H9 (cell line): ENCODE measurements at regions not wholly inside any gene's neighbourhood (a gene's known extent, or its start where the extent isn't known, plus 50 kb on each side); places are given as distances from the start of the nearest gene placed in this dataset.

Experiments
- DNase-seq: peaks from one replicate; pipeline ENCODE4 v3.0.0-alpha.2; 2017
- H2AFZ ChIP-seq: one replicate; pipeline ENCODE4 v1.6.1; 2013; ENCODE audit warnings: mild to moderate bottlenecking, low read length, control low read depth, moderate library complexity
- H2AK5ac ChIP-seq: 2 replicates; pipeline ENCODE4 v1.6.1; 2013; ENCODE audit warnings: low read length, control low read depth, mixed read lengths; ENCODE audit not compliant: insufficient read length
- H2BK120ac ChIP-seq: one replicate; pipeline ENCODE4 v1.6.1; 2013; ENCODE audit warnings: low read depth, mild to moderate bottlenecking, low read length, control low read depth, inconsistent platforms; ENCODE audit not compliant: poor library complexity, severe bottlenecking
- H2BK12ac ChIP-seq: 2 replicates; pipeline ENCODE4 v1.6.1; 2013; ENCODE audit warnings: low read length, control low read depth, mixed read lengths, low read depth; ENCODE audit not compliant: insufficient read length
- H2BK15ac ChIP-seq: 2 replicates; pipeline ENCODE4 v1.6.1; 2013; ENCODE audit warnings: low read depth, low read length, control low read depth
- H2BK20ac ChIP-seq: one replicate; pipeline ENCODE4 v1.6.1; 2013; ENCODE audit warnings: low read depth, mild to moderate bottlenecking, low read length, control low read depth, inconsistent platforms; ENCODE audit not compliant: poor library complexity, severe bottlenecking
- H2BK5ac ChIP-seq: 2 replicates; pipeline ENCODE4 v1.6.1; 2013; ENCODE audit warnings: low read length, control low read depth, mixed read lengths; ENCODE audit not compliant: insufficient read length
- H3K14ac ChIP-seq: 2 replicates; pipeline ENCODE4 v1.6.1; 2013; ENCODE audit warnings: low read length, control low read depth; ENCODE audit not compliant: insufficient read depth
- H3K18ac ChIP-seq: 2 replicates; pipeline ENCODE4 v1.6.1; 2013; ENCODE audit warnings: low read depth, mild to moderate bottlenecking, mixed read lengths, low read length, control low read depth; ENCODE audit not compliant: insufficient read length
- H3K23ac ChIP-seq: 2 replicates; pipeline ENCODE4 v1.6.1; 2013; ENCODE audit warnings: low read length, control low read depth, mixed read lengths, low read depth; ENCODE audit not compliant: insufficient read length
- H3K23me2 ChIP-seq: 2 replicates; pipeline ENCODE4 v1.6.1; 2013; ENCODE audit warnings: low read depth, mild to moderate bottlenecking, mixed read lengths, low read length, control low read depth; ENCODE audit not compliant: insufficient read length, poor library complexity, severe bottlenecking
- H3K27ac ChIP-seq: 2 replicates; pipeline ENCODE4 v1.5.1; 2013; ENCODE audit warnings: low read length, control low read depth, mixed read lengths, low read depth; ENCODE audit not compliant: insufficient read length
- H3K27me3 ChIP-seq: 2 replicates; pipeline ENCODE4 v1.6.1; 2013; ENCODE audit warnings: low read length, control low read depth, inconsistent platforms; ENCODE audit not compliant: insufficient read depth
- H3K4ac ChIP-seq: 2 replicates; pipeline ENCODE4 v1.6.1; 2013; ENCODE audit warnings: low read depth, mild to moderate bottlenecking, control low read depth, inconsistent platforms, low read length, moderate library complexity
- H3K4me1 ChIP-seq: 2 replicates; pipeline ENCODE4 v1.6.1; 2013; ENCODE audit warnings: low read length, control low read depth, inconsistent platforms; ENCODE audit not compliant: insufficient read depth
- H3K4me2 ChIP-seq: 2 replicates; pipeline ENCODE4 v1.6.1; 2013; ENCODE audit warnings: low read length, control low read depth, mixed read lengths; ENCODE audit not compliant: insufficient read length, insufficient read depth
- H3K56ac ChIP-seq: 2 replicates; pipeline ENCODE4 v1.6.1; 2013; ENCODE audit warnings: low read depth, mild to moderate bottlenecking, mixed read lengths, low read length, control low read depth; ENCODE audit not compliant: insufficient read length
- H3K79me1 ChIP-seq: 2 replicates; pipeline ENCODE4 v1.6.1; 2013; ENCODE audit warnings: low read depth, mild to moderate bottlenecking, moderate library complexity, low read length, control low read depth, inconsistent platforms; ENCODE audit not compliant: insufficient read depth, poor library complexity, severe bottlenecking
- H3K79me2 ChIP-seq: 2 replicates; pipeline ENCODE4 v1.6.1; 2013; ENCODE audit warnings: low read length, control low read depth, inconsistent platforms; ENCODE audit not compliant: insufficient read depth
- H3K9ac ChIP-seq: 2 replicates; pipeline ENCODE4 v1.6.1; 2013; ENCODE audit warnings: low read length, control low read depth, mixed read lengths; ENCODE audit not compliant: insufficient read length; ENCODE audit errors: extremely low read depth
- H3K9me3 ChIP-seq: one replicate; pipeline ENCODE4 v1.6.1; 2013; ENCODE audit warnings: low read depth, low read length, inconsistent platforms; ENCODE audit not compliant: control insufficient read depth
- H3T11ph ChIP-seq: one replicate; pipeline ENCODE4 v1.6.1; 2013; ENCODE audit warnings: mild to moderate bottlenecking, low read length, control low read depth, inconsistent platforms
- H4K20me1 ChIP-seq: one replicate; pipeline ENCODE4 v1.6.1; 2013; ENCODE audit not compliant: control insufficient read depth, insufficient read length, insufficient read depth
- H4K5ac ChIP-seq: 2 replicates; pipeline ENCODE4 v1.6.1; 2013; ENCODE audit warnings: low read depth, mild to moderate bottlenecking, mixed read lengths, low read length, control low read depth; ENCODE audit not compliant: insufficient read length
- H4K8ac ChIP-seq: replicated peaks from 2 replicates; pipeline ENCODE4 v1.6.1; 2013; ENCODE audit warnings: low read length, control low read depth, mixed read lengths, low read depth; ENCODE audit not compliant: insufficient read length
- H4K91ac ChIP-seq: 2 replicates; pipeline ENCODE4 v1.6.1; 2013; ENCODE audit warnings: low read depth, mild to moderate bottlenecking, moderate library complexity, mixed read lengths, low read length, control low read depth; ENCODE audit not compliant: insufficient read length
- H3K27ac Mint-ChIP-seq, 3 experiments: 2 replicates in 2 of 3; 3 replicates in 1 of 3; pipeline ENCODE4 v1.8.0; 2020 to 2021; ENCODE audit warnings: mixed read lengths in 3 of 3, mild to moderate bottlenecking in 1 of 3, moderate library complexity in 1 of 3
- H3K27me3 Mint-ChIP-seq: 2 replicates; pipeline ENCODE4 v1.8.0; 2021; ENCODE audit warnings: low read depth, mild to moderate bottlenecking, moderate library complexity, mixed read lengths
- H3K36me3 Mint-ChIP-seq, 3 experiments: 2 replicates in 2 of 3; 3 replicates in 1 of 3; pipeline ENCODE4 v1.8.0; 2020 to 2021; ENCODE audit warnings: low read depth in 3 of 3, mixed read lengths in 3 of 3; ENCODE audit not compliant: insufficient read depth in 1 of 3
- H3K4me1 Mint-ChIP-seq, 2 experiments: 2 replicates each; pipeline ENCODE4 v1.8.0; 2020; ENCODE audit warnings: mixed read lengths in 2 of 2
- H3K4me3 Mint-ChIP-seq, 2 experiments: 2 replicates in 1 of 2; 3 replicates in 1 of 2; pipeline ENCODE4 v1.8.0; 2020 to 2021; ENCODE audit warnings: mild to moderate bottlenecking in 2 of 2, mixed read lengths in 2 of 2, moderate library complexity in 1 of 2
- H3K9me3 Mint-ChIP-seq, 2 experiments: 2 replicates in 1 of 2; 3 replicates in 1 of 2; pipeline ENCODE4 v1.8.0; 2020; ENCODE audit warnings: mild to moderate bottlenecking in 2 of 2, mixed read lengths in 2 of 2, moderate library complexity in 1 of 2
- CTCF ChIP-seq: fragments of 200-600 bp; sonication (generic); conservative IDR thresholded peaks from 3 replicates; pipeline ENCODE4 v1.8.0; 2021; ENCODE audit warnings: antibody characterized with exemption, mild to moderate bottlenecking
- WGBS: extraction: QIAGEN DNeasy Blood & Tissue Kit; methylation state at CpG from one replicate; pipeline ENCODE4 v1.1.7; 2013; ENCODE audit warnings: missing lambda C conversion rate, low lambda C conversion rate, mixed read lengths; ENCODE audit not compliant: insufficient read length; ENCODE audit errors: extremely low coverage; 5-methylcytosine and 5-hydroxymethylcytosine counted together

- no peaks in the 10 kb centered on the region for H3K4me1 ChIP-seq
- no peak overlapping the region for H3K18ac ChIP-seq
- H4K91ac ChIP-seq, result no peak overlapping the region
- no peak overlapping the region for H3T11ph ChIP-seq
- H2BK12ac ChIP-seq, result no peak overlapping the region
- Mint-ChIP-seq H3K4me3 (no peak overlapping the region), H3K36me3 (no peaks in the 10 kb centered on the region), H3K9me3 (peaks cover 0 to 2% of the 10 kb centered on the region in 2 experiments; a peak in 1 of 5 replicates), H3K27me3 (peaks cover 8% of the 10 kb centered on the region), H3K27ac (no peak overlapping the region), H3K4me1 (no peaks in the 10 kb centered on the region; a peak in 2 of 4 replicates)
- H4K5ac ChIP-seq, result no peak overlapping the region
- no peaks in the 10 kb centered on the region for H4K20me1 ChIP-seq
- no peak overlapping the region for H2BK120ac ChIP-seq
- no peak for DNase-seq
- no peak overlapping the region for H3K27ac ChIP-seq
- no peak for TF ChIP-seq CTCF
- no peaks in the 10 kb centered on the region for H3K9me3 ChIP-seq
- H2BK15ac ChIP-seq, result no peak overlapping the region
- no peak overlapping the region for H3K4me2 ChIP-seq
- H3K9ac ChIP-seq, result no peak overlapping the region
- no CpG with 5 or more reads among the region's 4 CpGs for WGBS
- no peak overlapping the region for H3K14ac ChIP-seq
- no peak overlapping the region for H2BK5ac ChIP-seq
- H3K79me2 ChIP-seq, result no peaks in the 10 kb centered on the region
- no peak overlapping the region for H3K4ac ChIP-seq
- no peak overlapping the region for H2BK20ac ChIP-seq
- H4K8ac ChIP-seq, result no peak overlapping the region
- H3K56ac ChIP-seq, result no peak overlapping the region
- H3K79me1 ChIP-seq, result no peaks in the 10 kb centered on the region
- no peaks in the 10 kb centered on the region for H3K27me3 ChIP-seq
- H2AFZ ChIP-seq, result no peak overlapping the region
- H3K23ac ChIP-seq, result no peak overlapping the region
- no peaks in the 10 kb centered on the region for H3K23me2 ChIP-seq
- no peak overlapping the region for H2AK5ac ChIP-seq
These were observed 418.9 kb upstream of the C16orf82 start for GRCh38 chr16:26647870-26648269.
